ENCODE measurements at regions not wholly inside any gene's neighbourhood (a gene's known extent, or its start where the extent isn't known, plus 50 kb on each side); places are given as distances from the start of the nearest gene placed in this dataset.

DNA sequence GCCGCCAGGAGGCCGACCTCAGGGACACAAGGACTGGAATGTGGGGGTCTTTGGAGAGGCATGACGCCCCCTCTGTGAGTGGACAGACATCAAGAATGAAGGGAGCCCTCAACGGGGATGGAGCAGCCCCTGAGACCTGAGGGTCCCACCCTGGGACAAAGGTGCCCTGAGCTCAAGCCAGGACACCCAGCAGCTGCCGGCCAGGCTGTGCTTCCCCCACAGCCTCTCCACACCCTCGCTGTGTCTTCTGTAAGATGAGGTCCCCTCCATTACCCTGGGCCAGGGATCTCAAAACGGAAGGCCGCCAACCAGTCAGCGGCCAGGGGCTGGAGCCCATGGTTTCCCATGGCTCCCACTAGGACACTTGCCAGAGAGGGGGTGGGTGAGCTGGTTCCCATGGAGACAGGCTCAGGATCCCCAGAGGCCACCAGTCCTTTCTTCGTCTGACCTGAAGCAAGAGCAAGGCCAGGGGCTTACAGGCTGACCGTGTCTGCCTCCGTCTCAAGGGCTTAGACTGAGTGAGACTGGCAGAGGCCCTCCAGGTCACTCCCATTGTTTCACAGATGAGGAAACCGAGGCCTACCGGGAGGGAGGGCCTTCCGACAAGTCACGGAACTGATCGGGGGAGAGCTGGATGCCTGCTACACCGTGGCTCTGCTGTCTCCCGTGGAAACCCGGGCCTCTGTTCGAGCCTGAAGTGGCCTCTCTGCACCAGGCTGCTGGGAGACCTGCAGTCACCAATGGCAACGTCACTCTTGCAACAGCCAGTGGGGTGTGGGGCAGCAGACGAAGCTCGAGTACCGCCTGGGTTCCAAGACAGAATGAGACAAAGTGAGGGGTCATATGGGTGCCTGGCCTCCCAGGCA lies 91.7 kb upstream of the DIO3 start:
- H3K27ac Mint-ChIP-seq, result no peak overlapping the region
- no peak overlapping the region for H3K4me3 ChIP-seq

More for the DNA sequence above, 91.7 kb upstream of the DIO3 start:
- no peaks in the 10 kb centered on the region for H3K36me3 Mint-ChIP-seq (ENCODE audit: low read depth)
- no peaks in the 10 kb centered on the region for H3K9me3 Mint-ChIP-seq
- no peaks in the 10 kb centered on the region for H3K4me1 Mint-ChIP-seq
- TF ChIP-seq POLR2AphosphoS5 (IDR thresholded peaks at IDR 0.05; ENCODE audit: low read depth), result no peak
- no peak for TF ChIP-seq EZH2phosphoT487 (IDR thresholded peaks at IDR 0.05; ENCODE audit: unreplicated experiment)
- TF ChIP-seq ZNF331 (CRISPR knock-in tag; IDR thresholded peaks at IDR 0.05; ENCODE audit: low read depth), result no peak
- TF ChIP-seq, protein P1, sequence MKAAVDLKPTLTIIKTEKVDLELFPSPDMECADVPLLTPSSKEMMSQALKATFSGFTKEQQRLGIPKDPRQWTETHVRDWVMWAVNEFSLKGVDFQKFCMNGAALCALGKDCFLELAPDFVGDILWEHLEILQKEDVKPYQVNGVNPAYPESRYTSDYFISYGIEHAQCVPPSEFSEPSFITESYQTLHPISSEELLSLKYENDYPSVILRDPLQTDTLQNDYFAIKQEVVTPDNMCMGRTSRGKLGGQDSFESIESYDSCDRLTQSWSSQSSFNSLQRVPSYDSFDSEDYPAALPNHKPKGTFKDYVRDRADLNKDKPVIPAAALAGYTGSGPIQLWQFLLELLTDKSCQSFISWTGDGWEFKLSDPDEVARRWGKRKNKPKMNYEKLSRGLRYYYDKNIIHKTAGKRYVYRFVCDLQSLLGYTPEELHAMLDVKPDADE (IDR thresholded peaks at IDR 0.05), result no peak
- TF ChIP-seq CREB1 (CRISPR knock-in tag; IDR thresholded peaks at IDR 0.05; ENCODE audit: low read depth), result no peak
- no peak for TF ChIP-seq ZNF114 (CRISPR knock-in tag; IDR thresholded peaks at IDR 0.05)
- TF ChIP-seq STAT1 (IDR thresholded peaks at IDR 0.05; ENCODE audit: unreplicated experiment), result no peak
- TF ChIP-seq, protein P2, sequence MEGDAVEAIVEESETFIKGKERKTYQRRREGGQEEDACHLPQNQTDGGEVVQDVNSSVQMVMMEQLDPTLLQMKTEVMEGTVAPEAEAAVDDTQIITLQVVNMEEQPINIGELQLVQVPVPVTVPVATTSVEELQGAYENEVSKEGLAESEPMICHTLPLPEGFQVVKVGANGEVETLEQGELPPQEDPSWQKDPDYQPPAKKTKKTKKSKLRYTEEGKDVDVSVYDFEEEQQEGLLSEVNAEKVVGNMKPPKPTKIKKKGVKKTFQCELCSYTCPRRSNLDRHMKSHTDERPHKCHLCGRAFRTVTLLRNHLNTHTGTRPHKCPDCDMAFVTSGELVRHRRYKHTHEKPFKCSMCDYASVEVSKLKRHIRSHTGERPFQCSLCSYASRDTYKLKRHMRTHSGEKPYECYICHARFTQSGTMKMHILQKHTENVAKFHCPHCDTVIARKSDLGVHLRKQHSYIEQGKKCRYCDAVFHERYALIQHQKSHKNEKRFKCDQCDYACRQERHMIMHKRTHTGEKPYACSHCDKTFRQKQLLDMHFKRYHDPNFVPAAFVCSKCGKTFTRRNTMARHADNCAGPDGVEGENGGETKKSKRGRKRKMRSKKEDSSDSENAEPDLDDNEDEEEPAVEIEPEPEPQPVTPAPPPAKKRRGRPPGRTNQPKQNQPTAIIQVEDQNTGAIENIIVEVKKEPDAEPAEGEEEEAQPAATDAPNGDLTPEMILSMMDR (conservative IDR thresholded peaks at IDR 0.05; ENCODE audit: low read depth in 2 of 2), result no peak
- TF ChIP-seq NANOG (IDR thresholded peaks at IDR 0.05; ENCODE audit: borderline replicate concordance), result no peak
- TF ChIP-seq, protein P3, sequence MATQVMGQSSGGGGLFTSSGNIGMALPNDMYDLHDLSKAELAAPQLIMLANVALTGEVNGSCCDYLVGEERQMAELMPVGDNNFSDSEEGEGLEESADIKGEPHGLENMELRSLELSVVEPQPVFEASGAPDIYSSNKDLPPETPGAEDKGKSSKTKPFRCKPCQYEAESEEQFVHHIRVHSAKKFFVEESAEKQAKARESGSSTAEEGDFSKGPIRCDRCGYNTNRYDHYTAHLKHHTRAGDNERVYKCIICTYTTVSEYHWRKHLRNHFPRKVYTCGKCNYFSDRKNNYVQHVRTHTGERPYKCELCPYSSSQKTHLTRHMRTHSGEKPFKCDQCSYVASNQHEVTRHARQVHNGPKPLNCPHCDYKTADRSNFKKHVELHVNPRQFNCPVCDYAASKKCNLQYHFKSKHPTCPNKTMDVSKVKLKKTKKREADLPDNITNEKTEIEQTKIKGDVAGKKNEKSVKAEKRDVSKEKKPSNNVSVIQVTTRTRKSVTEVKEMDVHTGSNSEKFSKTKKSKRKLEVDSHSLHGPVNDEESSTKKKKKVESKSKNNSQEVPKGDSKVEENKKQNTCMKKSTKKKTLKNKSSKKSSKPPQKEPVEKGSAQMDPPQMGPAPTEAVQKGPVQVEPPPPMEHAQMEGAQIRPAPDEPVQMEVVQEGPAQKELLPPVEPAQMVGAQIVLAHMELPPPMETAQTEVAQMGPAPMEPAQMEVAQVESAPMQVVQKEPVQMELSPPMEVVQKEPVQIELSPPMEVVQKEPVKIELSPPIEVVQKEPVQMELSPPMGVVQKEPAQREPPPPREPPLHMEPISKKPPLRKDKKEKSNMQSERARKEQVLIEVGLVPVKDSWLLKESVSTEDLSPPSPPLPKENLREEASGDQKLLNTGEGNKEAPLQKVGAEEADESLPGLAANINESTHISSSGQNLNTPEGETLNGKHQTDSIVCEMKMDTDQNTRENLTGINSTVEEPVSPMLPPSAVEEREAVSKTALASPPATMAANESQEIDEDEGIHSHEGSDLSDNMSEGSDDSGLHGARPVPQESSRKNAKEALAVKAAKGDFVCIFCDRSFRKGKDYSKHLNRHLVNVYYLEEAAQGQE (IDR thresholded peaks at IDR 0.05; ENCODE audit: unreplicated experiment), result no peak
- H3K4me3 Mint-ChIP-seq, result no peak overlapping the region
- H3K9me2 ChIP-seq (ENCODE audit: insufficient read depth), result no peaks in the 10 kb centered on the region
- H4K20me1 ChIP-seq (replicated peaks; ENCODE audit: insufficient read depth), result no peaks in the 10 kb centered on the region
- H3K36me3 ChIP-seq (ENCODE audit: insufficient read depth), result no peaks in the 10 kb centered on the region
- peaks cover 5% of the 10 kb centered on the region for H3K27me3 Mint-ChIP-seq (ENCODE audit: insufficient read depth, low read depth, poor library complexity)
- no peak overlapping the region for H3K4me2 ChIP-seq
- no peaks in the 10 kb centered on the region for H3K79me2 ChIP-seq (replicated peaks; ENCODE audit: insufficient read depth)
- H3F3A ChIP-seq (replicated peaks; ENCODE audit: low read depth), result no peaks in the 10 kb centered on the region
- H3K27ac ChIP-seq (ENCODE audit: low read depth), result no peak overlapping the region
- no peaks in the 10 kb centered on the region for H3K27me3 ChIP-seq (ENCODE audit: insufficient read depth)
- H3K4me1 ChIP-seq (ENCODE audit: insufficient read depth), result no peaks in the 10 kb centered on the region
- ATAC-seq (no peak), DNase-seq (ENCODE audit: low spot score) (no peak)
- no peak overlapping the region for H2AFZ ChIP-seq
